ENCODE measurements at regions not wholly inside any gene's neighbourhood (a gene's known extent, or its start where the extent isn't known, plus 50 kb on each side); places are given as distances from the start of the nearest gene placed in this dataset.
"Not testable (repeated sequence)": the region's sequence is repeated elsewhere in the genome, so short reads cannot be mapped to it uniquely, and the experiment has no call there.

- not testable (repeated sequence) for TF ChIP-seq XRCC3 (IDR thresholded peaks at IDR 0.05); BRCA1 (IDR thresholded peaks at IDR 0.05); BRCA1 (CRISPR knock-in tag; IDR thresholded peaks at IDR 0.05); SRSF9 (IDR thresholded peaks at IDR 0.05; ENCODE audit: borderline replicate concordance, low read depth, low read length); CTBP1 (IDR thresholded peaks at IDR 0.05; ENCODE audit: borderline replicate concordance); TAF7 (tag; IDR thresholded peaks at IDR 0.05); TBP (optimal IDR thresholded peaks at IDR 0.05; ENCODE audit: low read depth, low read length); POLR2AphosphoS5 (IDR thresholded peaks at IDR 0.05; ENCODE audit: control insufficient read depth, insufficient read depth, low read depth, low read length); ILF3 (IDR thresholded peaks at IDR 0.05; ENCODE audit: borderline replicate concordance); DIDO1 (tag; IDR thresholded peaks at IDR 0.05; ENCODE audit: low read depth); ARID2 (IDR thresholded peaks at IDR 0.05); ZNF3 (CRISPR knock-in tag; IDR thresholded peaks at IDR 0.05); MEF2D (tag; conservative IDR thresholded peaks at IDR 0.05; ENCODE audit: low read depth); RFX5 (IDR thresholded peaks at IDR 0.05; ENCODE audit: low read depth, low read length)
- TF ChIP-seq CTCF (IDR thresholded peaks at IDR 0.05 in 2 of 3, conservative IDR thresholded peaks at IDR 0.05 in 1 of 3; ENCODE audit: insufficient read depth in 2 of 3, low read depth in 1 of 3, low read length in 3 of 3) = peak; percentile 30 to 56 (median 41); a peak in 5 of 6 replicates
Measured at GRCh38 chr20:22734946-22735647, 150.7 kb upstream of the FOXA2 start.

All from K562 (cell line).